Hindlimb muscle (tissue), 1 donor: ENCODE measurements at regions not wholly inside any gene's neighbourhood (a gene's known extent, or its start where the extent isn't known, plus 50 kb on each side); places are given as distances from the start of the nearest gene placed in this dataset.
"Not testable (repeated sequence)": the region's sequence is repeated elsewhere in the genome, so short reads cannot be mapped to it uniquely, and the experiment has no call there.

ENCODE experiments used
- DNase-seq: peaks from one replicate; pipeline ENCODE4 v3.0.0-alpha.2; 2013

GRCh38 chr1:61028136-61028535, 54.2 kb upstream of the NFIA start:
- DNase-seq, result peak; percentile 19

GRCh38 chr1:61018068-61018467, 64.3 kb upstream of the NFIA start:
- DNase-seq, result not testable (repeated sequence)

- DNase-seq, result no peak
These were observed 64.7 kb upstream of the NFIA start for GRCh38 chr1:61017651-61018050.

GRCh38 chr1:61013946-61014667, 68.3 kb upstream of the NFIA start:
- DNase-seq, result no peak

GRCh38 chr1:61013189-61013945, 69.0 kb upstream of the NFIA start:
- DNase-seq, result no peak

GRCh38 chr1:61012341-61012761, 70.0 kb upstream of the NFIA start:
- no peak for DNase-seq

GRCh38 chr1:61011561-61012263, 70.6 kb upstream of the NFIA start:
- DNase-seq, result no peak

- DNase-seq, result no peak
These were observed 74.6 kb upstream of the NFIA start for GRCh38 chr1:61007534-61008364.

GRCh38 chr1:61005614-61006580, 76.5 kb upstream of the NFIA start:
- no peak for DNase-seq

GRCh38 chr1:61004262-61005003, 77.9 kb upstream of the NFIA start:
- no peak for DNase-seq

GRCh38 chr1:61000327-61000726, 82.0 kb upstream of the NFIA start:
- DNase-seq, result no peak

GRCh38 chr1:60998786-60999185, 83.6 kb upstream of the NFIA start:
- no peak for DNase-seq

GRCh38 chr1:60994828-60995492, 87.4 kb upstream of the NFIA start:
- no peak for DNase-seq

- DNase-seq, result no peak
These were observed 88.0 kb upstream of the NFIA start for GRCh38 chr1:60994369-60994768.

GRCh38 chr1:60992165-60992564, 90.2 kb upstream of the NFIA start:
- DNase-seq, result no peak

GRCh38 chr1:60990714-60991090, 91.7 kb upstream of the NFIA start:
- no peak for DNase-seq

- peak; percentile 58 for DNase-seq
These were observed 92.3 kb upstream of the NFIA start for GRCh38 chr1:60989749-60990713.

GRCh38 chr1:60988891-60989290, 93.5 kb upstream of the NFIA start:
- DNase-seq, result no peak

GRCh38 chr1:60987904-60988303, 94.5 kb upstream of the NFIA start:
- no peak for DNase-seq
